ENCODE measurements at regions not wholly inside any gene's neighbourhood (a gene's known extent, or its start where the extent isn't known, plus 50 kb on each side); places are given as distances from the start of the nearest gene placed in this dataset.

DNA sequence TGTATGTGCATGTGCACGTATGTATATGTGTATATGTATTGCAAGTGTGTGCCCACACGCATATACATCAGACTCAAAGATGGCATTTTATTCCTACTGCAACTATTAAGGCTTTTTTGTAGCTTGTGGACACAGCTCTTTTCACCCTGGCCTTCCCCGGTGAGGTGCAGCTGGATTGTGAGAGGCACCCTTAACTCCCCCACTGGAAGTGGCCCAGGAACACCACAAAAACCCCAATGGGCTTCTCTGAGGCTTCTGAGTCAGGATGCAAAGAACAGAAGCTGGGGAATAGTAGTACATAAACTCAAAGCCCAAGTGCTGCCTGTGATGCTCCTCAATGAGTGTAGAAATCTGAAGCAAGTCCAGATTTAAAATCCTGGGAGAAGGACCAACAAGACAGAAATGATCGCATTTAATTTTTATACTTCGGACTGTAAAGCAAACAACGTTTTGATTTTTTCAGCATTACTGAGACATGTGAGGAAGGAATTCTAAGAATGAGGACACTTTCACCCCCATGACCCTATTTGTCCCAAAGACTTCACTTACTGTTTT, 369.2 kb upstream of the MGMT start:
- no peak overlapping the region for H3K4me3 ChIP-seq (ENCODE audit: low read depth, low read length)
- TF ChIP-seq, protein P1, sequence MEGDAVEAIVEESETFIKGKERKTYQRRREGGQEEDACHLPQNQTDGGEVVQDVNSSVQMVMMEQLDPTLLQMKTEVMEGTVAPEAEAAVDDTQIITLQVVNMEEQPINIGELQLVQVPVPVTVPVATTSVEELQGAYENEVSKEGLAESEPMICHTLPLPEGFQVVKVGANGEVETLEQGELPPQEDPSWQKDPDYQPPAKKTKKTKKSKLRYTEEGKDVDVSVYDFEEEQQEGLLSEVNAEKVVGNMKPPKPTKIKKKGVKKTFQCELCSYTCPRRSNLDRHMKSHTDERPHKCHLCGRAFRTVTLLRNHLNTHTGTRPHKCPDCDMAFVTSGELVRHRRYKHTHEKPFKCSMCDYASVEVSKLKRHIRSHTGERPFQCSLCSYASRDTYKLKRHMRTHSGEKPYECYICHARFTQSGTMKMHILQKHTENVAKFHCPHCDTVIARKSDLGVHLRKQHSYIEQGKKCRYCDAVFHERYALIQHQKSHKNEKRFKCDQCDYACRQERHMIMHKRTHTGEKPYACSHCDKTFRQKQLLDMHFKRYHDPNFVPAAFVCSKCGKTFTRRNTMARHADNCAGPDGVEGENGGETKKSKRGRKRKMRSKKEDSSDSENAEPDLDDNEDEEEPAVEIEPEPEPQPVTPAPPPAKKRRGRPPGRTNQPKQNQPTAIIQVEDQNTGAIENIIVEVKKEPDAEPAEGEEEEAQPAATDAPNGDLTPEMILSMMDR (IDR thresholded peaks at IDR 0.05; ENCODE audit: insufficient read depth, low read length) = no peak
- peak; percentile 36 for DNase-seq (ENCODE audit: low read depth)

DNA sequence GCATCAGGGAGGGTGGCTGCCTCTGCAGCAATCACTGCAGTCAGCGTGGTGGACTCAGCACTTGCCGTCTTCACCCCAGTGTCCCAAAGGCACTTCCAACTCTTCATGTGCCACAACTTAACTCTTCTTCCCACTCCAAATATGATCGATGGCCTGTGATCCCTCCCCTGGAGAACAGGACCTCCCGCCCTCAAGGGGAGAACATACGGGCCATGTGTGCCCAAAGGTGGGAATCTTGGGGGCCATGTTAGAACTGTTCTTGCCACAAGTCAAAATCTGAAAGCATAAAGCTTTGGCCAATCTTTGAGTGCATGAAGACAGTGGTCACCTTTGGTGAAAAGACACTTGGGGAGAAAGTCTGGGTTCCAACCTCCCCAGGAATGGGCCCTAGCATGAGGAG, 368.5 kb upstream of the MGMT start:
- TF ChIP-seq, protein P1 (IDR thresholded peaks at IDR 0.05; ENCODE audit: insufficient read depth, low read length) = no peak
- no peak for DNase-seq (ENCODE audit: low read depth)
- H3K4me3 ChIP-seq (ENCODE audit: low read depth, low read length) = no peak overlapping the region

- no peak for DNase-seq (ENCODE audit: low read depth)
- TF ChIP-seq, protein P1 (IDR thresholded peaks at IDR 0.05; ENCODE audit: insufficient read depth, low read length) = no peak
Measured at GRCh38 chr10:129099486-129099885, 367.6 kb upstream of the MGMT start.

GRCh38 chr10:129099992-129100391, 367.0 kb upstream of the MGMT start:
- no peak overlapping the region for H3K4me3 ChIP-seq (ENCODE audit: low read depth, low read length)

More at GRCh38 chr10:129099486-129099885, 367.6 kb upstream of the MGMT start:
- no peak overlapping the region for H3K4me3 ChIP-seq (ENCODE audit: low read depth, low read length)

DNA sequence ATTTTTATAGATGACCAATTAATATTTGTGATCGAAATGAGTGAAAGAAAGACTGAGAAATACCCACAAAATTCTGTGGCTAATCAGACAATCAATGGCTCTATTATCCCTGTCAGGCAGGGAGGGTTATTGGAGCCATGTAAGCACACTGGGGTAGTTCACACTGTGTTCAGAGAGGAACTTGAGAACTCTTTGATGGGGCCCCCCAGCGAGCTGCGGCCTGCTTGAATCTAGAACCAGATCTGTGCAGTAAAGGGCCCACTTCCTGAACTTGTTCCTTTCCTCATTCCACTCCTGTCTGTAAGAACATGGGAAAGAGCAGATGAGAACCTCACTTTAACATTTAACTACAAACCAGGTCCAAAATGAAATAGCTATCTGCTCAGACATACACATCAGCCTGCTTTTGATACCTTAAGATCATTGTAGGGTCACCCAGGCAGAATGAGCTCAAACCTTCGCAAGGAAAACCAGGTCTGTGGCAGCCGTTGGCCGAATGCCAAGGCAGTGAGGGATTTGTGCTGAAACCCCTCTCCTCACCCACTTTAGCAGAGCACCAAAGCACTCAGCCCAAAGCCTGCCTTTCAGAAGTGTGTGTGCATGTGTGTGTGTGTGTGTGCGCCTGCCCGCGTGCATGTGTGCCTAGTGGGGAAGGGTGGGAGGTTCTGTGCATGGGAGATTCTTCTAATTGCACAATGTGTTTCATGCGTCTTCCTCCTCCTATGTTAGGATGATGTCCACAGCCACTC, 365.6 kb upstream of the MGMT start:
- no peak for DNase-seq (ENCODE audit: low read depth)
- TF ChIP-seq, protein P1 (IDR thresholded peaks at IDR 0.05; ENCODE audit: insufficient read depth, low read length) = no peak
- H3K4me3 ChIP-seq (ENCODE audit: low read depth, low read length) = no peak overlapping the region

More at GRCh38 chr10:129099992-129100391, 367.0 kb upstream of the MGMT start:
- DNase-seq (ENCODE audit: low read depth) = no peak
- TF ChIP-seq, protein P1 (IDR thresholded peaks at IDR 0.05; ENCODE audit: insufficient read depth, low read length) = no peak

DNA sequence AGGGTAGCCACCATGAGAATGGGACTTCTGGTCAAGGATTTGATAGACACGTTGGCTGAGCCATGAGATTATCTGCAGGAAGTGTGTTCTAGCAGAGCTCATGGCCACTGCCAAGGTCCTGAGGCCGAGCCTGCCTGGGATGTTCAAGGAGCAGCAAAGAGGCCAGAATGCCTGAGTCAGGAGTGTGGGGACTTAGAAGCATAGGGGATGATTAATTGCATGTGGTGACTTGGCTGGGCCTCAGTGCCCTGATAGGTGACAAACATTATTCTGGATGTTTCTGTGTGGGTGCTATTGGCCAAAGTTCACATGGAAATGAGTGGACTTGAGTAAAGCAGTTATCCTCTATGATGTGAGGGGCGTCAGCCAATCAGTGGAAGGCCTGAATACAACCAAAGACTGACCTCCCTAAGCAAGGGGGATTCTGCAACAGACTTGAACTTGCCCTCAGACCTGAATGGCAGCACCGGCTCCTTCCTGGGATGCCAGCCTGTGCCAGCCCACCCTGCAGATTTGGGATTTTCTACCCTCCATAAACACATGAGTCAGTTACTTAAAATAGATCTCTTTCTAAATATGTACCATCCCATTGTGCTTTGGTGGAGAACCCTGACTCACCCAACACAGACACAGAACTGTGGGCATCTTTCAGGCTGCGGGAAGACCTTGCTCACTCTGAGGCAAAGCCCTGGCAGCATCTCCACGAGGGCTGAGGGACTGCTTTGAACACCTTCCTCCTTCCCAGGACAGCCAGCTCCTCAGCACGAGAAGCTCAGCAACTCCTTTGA, 363.9 kb upstream of the MGMT start:
- TF ChIP-seq, protein P1 (IDR thresholded peaks at IDR 0.05; ENCODE audit: insufficient read depth, low read length) = no peak
- no peak overlapping the region for H3K4me3 ChIP-seq (ENCODE audit: low read depth, low read length)
- peak; percentile 86 for DNase-seq (ENCODE audit: low read depth)

All from fibroblast of the aortic adventitia (primary cell).